ENCODE measurements at regions not wholly inside any gene's neighbourhood (a gene's known extent, or its start where the extent isn't known, plus 50 kb on each side); places are given as distances from the start of the nearest gene placed in this dataset.

GRCh38 chr13:72368031-72368430 is 359.4 kb downstream of the MZT1 start:
- TF ChIP-seq CTCF (IDR thresholded peaks at IDR 0.05; ENCODE audit: low read length) (no peak), EZH2phosphoT487 (IDR thresholded peaks at IDR 0.05; ENCODE audit: low read length) (no peak), EZH2 (optimal IDR thresholded peaks at IDR 0.05; ENCODE audit: low read depth, low read length) (no peak)
